A673 (cell line): ENCODE measurements at regions not wholly inside any gene's neighbourhood (a gene's known extent, or its start where the extent isn't known, plus 50 kb on each side); places are given as distances from the start of the nearest gene placed in this dataset.

Experiments
- CTCF ChIP-seq: fragments of 300-800, 200-600 bp; sonication (generic); conservative IDR thresholded peaks from 2 replicates; pipeline ENCODE4 v1.5.1; 2017; ENCODE audit warnings: low read depth, mild to moderate bottlenecking, antibody characterized with exemption, low read length, moderate library complexity, mixed read lengths
- EZH2 ChIP-seq: fragments of 200-600 bp; sonication (generic); IDR thresholded peaks from 2 replicates; pipeline ENCODE4 v1.6.1; 2017; ENCODE audit warnings: borderline replicate concordance, low read depth, mild to moderate bottlenecking, mixed read lengths, antibody characterized with exemption, low read length; ENCODE audit not compliant: poor library complexity, severe bottlenecking

DNA sequence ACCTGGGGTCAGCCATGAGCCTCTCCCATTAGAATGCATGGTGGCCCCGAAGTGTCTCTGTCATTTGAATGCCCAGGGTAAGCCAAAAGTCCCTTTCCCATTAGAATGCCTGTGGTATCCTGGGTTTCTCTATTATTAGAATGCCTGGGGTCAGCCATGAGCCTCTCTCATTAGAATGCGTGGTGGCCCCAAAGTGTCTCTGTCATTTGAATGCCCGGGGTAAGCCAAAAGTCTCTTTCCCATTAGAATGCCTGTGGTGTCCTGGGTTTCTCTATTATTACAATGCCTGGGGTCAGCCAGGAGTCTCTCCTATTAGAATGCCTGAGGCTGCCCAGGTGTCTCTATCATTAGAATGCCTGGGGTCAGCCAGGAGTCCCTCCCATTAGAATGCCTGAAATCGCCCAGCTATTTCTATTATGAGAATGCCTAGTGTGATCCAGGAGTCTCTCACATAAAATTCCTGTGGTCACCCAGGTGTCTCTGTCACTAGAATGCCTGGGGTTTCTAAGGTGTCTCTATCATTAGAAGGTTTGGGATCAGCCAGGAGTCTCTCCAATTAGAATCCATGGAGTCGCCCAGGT lies 65.5 kb downstream of the RNF187 start:
- TF ChIP-seq CTCF (no peak), EZH2 (no peak)
